ENCODE measurements at regions not wholly inside any gene's neighbourhood (a gene's known extent, or its start where the extent isn't known, plus 50 kb on each side); places are given as distances from the start of the nearest gene placed in this dataset.

GRCh38 chr12:92019491-92020277 lies 126.0 kb downstream of the BTG1 start:
- DNase-seq (ENCODE audit: extremely low spot score), result no peak
- Histone ChIP-seq H3K36me3 (ENCODE audit: insufficient read depth) (no peaks in the 10 kb centered on the region), H3K4me1 (ENCODE audit: insufficient read depth) (no peaks in the 10 kb centered on the region), H3K4me3 (ENCODE audit: low read depth, low read length) (no peak overlapping the region), H3K27ac (ENCODE audit: low read depth) (no peak overlapping the region)
- WGBS, result 52% methylated on average over 3 of the region's 3 CpGs

DNA sequence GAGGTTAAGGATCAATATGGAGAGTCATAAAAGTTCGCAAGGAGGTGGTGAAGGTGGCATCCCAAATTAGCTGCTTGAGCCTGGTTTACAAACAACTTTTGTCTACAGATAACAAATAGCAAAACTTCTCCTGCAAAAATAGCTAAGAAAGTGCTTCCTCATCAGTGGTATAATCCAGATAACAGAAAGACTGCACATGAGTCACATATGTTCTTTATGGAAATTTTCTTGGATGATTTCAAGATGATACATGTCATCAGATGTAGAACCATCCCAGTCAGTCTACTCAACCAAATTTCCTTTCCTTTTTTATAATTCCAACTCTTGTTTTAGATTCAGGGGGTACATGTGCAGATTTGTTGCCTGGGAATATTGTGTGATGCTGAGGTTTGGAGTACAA lies 133.0 kb downstream of the BTG1 start:
- no peak for DNase-seq (ENCODE audit: extremely low spot score)
- Histone ChIP-seq H3K4me3 (ENCODE audit: low read depth, low read length) (no peak overlapping the region), H3K27ac (ENCODE audit: low read depth) (no peak overlapping the region), H3K4me1 (ENCODE audit: insufficient read depth) (no peaks in the 10 kb centered on the region), H3K36me3 (ENCODE audit: insufficient read depth) (no peaks in the 10 kb centered on the region)
- WGBS, result 98% methylated on average over 1 of the region's 1 CpG

- 59% methylated on average over 10 of the region's 10 CpGs for WGBS
- Histone ChIP-seq H3K4me1 (ENCODE audit: insufficient read depth) (no peaks in the 10 kb centered on the region), H3K36me3 (ENCODE audit: insufficient read depth) (no peaks in the 10 kb centered on the region), H3K4me3 (ENCODE audit: low read depth, low read length) (no peak overlapping the region), H3K27ac (ENCODE audit: low read depth) (no peak overlapping the region)
- DNase-seq (ENCODE audit: extremely low spot score), result no peak
Measured at GRCh38 chr12:92010853-92011701, 134.6 kb downstream of the BTG1 start.

GRCh38 chr12:92010368-92010767 lies 135.3 kb downstream of the BTG1 start:
- 36% methylated on average over 2 of the region's 2 CpGs for WGBS
- Histone ChIP-seq H3K27ac (ENCODE audit: low read depth) (peak overlapping the region; percentile 10), H3K36me3 (ENCODE audit: insufficient read depth) (no peaks in the 10 kb centered on the region), H3K4me1 (ENCODE audit: insufficient read depth) (no peaks in the 10 kb centered on the region), H3K4me3 (ENCODE audit: low read depth, low read length) (no peak overlapping the region)
- DNase-seq (ENCODE audit: extremely low spot score), result no peak

DNA sequence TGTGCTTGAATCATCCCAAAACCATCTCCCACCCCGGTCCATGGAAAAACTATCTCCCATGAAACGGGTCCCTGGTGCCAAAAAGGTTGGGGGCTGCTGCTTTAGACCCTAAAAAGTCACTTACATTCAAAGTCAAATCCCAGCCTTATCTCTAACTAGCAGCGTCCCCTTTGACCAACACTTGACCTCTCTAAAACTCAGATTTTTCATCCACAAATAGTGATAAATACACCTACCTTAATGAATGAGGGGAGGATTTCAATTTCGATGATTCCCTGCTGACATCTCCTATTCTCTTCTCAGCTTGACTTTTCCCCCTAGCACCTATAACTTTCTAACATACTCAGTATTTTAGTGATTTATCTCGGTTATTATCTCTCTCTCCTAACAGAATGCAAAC lies 137.3 kb downstream of the BTG1 start:
- no peak overlapping the region for H3K4me3 ChIP-seq (ENCODE audit: low read depth, low read length)
- DNase-seq (ENCODE audit: extremely low spot score), result no peak
- WGBS, result 92% methylated on average over 5 of the region's 5 CpGs
- no peaks in the 10 kb centered on the region for H3K36me3 ChIP-seq (ENCODE audit: insufficient read depth)
- no peaks in the 10 kb centered on the region for H3K4me1 ChIP-seq (ENCODE audit: insufficient read depth)
- H3K27ac ChIP-seq (ENCODE audit: low read depth), result no peak overlapping the region

DNA sequence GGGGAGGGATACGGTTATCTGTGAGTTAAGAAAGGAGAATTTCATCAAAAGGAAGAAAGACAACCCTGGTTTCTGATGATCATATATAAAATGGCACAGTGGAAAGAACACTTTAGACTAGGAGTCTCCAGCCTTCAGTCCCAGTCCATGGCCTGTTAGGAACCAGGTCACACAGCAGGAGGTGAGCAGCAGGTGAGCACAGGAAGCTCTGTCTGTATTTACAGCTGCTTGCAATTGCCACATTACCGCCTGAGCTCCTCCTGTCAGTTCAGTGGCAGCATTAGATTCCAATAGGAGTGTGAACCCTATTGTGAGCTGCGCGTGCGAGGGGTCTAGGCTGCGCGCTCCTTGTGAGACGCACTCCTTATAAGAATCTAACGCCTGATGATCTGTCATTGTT lies 137.9 kb downstream of the BTG1 start:
- Histone ChIP-seq H3K4me3 (ENCODE audit: low read depth, low read length) (no peak overlapping the region), H3K4me1 (ENCODE audit: insufficient read depth) (no peaks in the 10 kb centered on the region), H3K27ac (ENCODE audit: low read depth) (no peak overlapping the region), H3K36me3 (ENCODE audit: insufficient read depth) (no peaks in the 10 kb centered on the region)
- 97% methylated on average over 9 of the region's 9 CpGs for WGBS
- no peak for DNase-seq (ENCODE audit: extremely low spot score)

DNA sequence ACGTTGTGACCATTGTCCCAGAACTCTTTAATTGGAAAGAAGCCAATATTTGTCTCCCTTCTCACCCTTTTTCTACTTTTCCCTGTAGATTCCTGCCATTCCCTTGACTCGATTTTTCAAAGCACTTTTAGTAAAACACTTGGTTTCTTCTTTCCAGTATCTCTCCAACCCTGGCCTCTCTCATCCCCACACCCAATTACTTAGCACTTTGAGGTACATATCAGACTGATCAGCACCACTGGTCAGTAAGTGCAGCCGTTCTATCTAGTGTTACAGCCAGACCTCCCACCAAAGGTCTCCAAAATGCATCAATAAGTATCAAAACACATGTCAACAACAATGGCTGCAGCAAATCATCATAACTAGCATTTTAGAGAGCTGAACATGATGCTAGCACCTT lies 141.9 kb downstream of the BTG1 start:
- 63% methylated on average over 3 of the region's 3 CpGs for WGBS

DNA sequence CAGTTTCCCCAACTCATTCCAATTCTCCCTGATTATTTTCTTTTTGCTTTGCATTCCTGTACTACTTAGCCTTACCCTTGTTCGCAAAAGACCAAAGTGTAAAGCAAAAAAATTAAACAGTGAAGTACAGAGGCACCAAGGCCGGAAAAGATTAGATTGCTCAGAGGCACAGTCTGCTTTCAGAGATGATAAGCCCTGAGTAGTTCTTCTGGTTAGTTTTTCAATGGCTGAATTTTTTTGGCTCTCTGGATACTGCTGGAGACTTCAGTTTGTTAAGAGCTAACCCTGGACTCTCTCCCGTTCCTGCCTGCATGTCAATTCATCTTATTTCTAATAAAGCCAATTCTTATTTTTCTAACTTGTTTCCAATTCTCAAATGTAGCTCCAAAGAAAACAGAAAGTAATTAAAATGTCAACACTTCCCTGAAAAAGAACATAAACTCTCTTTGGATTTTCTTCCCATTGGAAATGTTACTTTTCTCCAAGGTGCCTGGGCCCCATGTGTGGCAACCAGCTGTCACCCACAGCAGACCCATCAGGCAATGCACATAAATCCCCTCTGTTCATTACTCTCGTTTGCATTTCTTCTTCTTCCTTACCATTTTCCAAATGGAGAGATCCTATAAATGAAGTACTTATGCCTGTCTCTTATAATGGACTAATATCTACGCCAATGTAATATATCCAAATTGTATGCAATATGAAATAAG lies 142.8 kb downstream of the BTG1 start:
- no peak overlapping the region for H3K4me3 ChIP-seq (ENCODE audit: low read depth, low read length)
- no peak for DNase-seq (ENCODE audit: extremely low spot score)
- peak overlapping the region; percentile 5 for H3K27ac ChIP-seq (ENCODE audit: low read depth)
- H3K36me3 ChIP-seq (ENCODE audit: insufficient read depth), result no peaks in the 10 kb centered on the region
- H3K4me1 ChIP-seq (ENCODE audit: insufficient read depth), result no peaks in the 10 kb centered on the region
- WGBS, result 42% methylated on average over 5 of the region's 5 CpGs

More for the DNA sequence above, 141.9 kb downstream of the BTG1 start:
- DNase-seq (ENCODE audit: extremely low spot score), result no peak
- H3K36me3 ChIP-seq (ENCODE audit: insufficient read depth), result no peaks in the 10 kb centered on the region
- H3K4me3 ChIP-seq (ENCODE audit: low read depth, low read length), result no peak overlapping the region
- H3K27ac ChIP-seq (ENCODE audit: low read depth), result no peak overlapping the region
- no peaks in the 10 kb centered on the region for H3K4me1 ChIP-seq (ENCODE audit: insufficient read depth)

DNA sequence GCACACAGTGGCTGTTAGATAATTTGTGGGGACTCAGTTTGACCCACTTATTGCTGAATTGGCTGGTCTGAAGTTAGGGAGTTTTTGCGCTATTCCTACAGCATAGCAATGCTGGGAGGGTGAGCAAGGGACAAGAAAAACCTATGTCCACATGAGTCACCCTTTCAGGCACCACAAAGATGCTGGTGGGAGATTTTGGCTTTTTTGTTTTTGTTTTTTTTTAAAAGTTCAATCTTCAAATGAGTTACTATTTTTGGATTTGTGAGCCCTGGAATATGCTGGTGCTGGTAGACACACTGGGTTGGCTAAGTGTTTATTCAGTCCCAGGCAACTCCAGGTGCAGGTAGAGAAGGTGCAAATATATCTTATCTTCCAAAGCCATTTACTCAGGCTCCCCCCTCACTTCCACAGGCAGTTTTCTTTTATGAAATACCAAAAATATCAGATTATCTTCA lies 143.4 kb downstream of the BTG1 start:
- Histone ChIP-seq H3K36me3 (ENCODE audit: insufficient read depth) (no peaks in the 10 kb centered on the region), H3K4me1 (ENCODE audit: insufficient read depth) (no peaks in the 10 kb centered on the region), H3K27ac (ENCODE audit: low read depth) (no peak overlapping the region), H3K4me3 (ENCODE audit: low read depth, low read length) (no peak overlapping the region)
- WGBS, result 89% methylated on average over 1 of the region's 1 CpG
- DNase-seq (ENCODE audit: extremely low spot score), result no peak

- no peaks in the 10 kb centered on the region for H3K36me3 ChIP-seq (ENCODE audit: insufficient read depth)
- no peak for DNase-seq (ENCODE audit: extremely low spot score)
- H3K4me3 ChIP-seq (ENCODE audit: low read depth, low read length), result no peak overlapping the region
- H3K4me1 ChIP-seq (ENCODE audit: insufficient read depth), result no peaks in the 10 kb centered on the region
- no peak overlapping the region for H3K27ac ChIP-seq (ENCODE audit: low read depth)
- 86% methylated on average over 2 of the region's 2 CpGs for WGBS
Measured at GRCh38 chr12:92000597-92000996, 145.0 kb downstream of the BTG1 start.

DNA sequence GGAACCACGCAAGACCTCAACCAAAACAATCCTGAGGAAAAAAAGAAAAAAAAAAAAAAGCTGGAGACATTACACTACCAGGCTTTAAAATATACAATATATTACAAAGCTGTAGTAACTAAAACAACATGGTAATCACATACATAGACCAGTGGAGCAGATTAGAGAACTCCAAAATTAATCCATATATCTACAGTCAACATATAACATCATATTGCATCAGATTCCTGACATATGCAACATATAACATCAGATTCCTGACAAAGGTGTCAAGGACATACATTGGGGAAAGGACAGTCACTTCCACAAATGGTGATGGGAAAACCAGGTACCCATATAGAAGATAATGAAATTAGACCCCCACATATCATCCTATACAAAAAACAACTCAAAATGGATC lies 145.8 kb downstream of the BTG1 start:
- H3K27ac ChIP-seq (ENCODE audit: low read depth), result no peak overlapping the region
- H3K36me3 ChIP-seq (ENCODE audit: insufficient read depth), result no peaks in the 10 kb centered on the region
- DNase-seq (ENCODE audit: extremely low spot score), result no peak
- no peak overlapping the region for H3K4me3 ChIP-seq (ENCODE audit: low read depth, low read length)
- no peaks in the 10 kb centered on the region for H3K4me1 ChIP-seq (ENCODE audit: insufficient read depth)
- 97% methylated on average over 1 of the region's 1 CpG for WGBS

DNA sequence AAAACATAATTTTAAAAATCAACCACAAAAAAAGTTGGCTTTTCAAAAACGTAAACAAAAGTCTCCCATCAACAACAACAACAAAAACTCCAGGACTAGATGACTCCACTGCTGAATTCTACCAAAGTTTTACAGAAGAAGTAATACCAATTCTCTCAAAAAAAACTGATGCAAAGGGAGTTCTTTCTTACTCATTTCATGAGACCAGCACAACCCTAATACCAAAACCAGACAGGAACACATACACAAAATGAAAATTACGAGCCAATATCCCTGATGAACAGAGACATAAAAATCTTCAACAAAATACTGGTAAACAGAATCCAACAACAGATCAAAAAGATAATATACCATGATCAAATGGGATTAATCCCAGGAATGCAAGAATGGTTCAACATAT lies 147.3 kb downstream of the BTG1 start:
- Histone ChIP-seq H3K4me1 (ENCODE audit: insufficient read depth) (no peaks in the 10 kb centered on the region), H3K36me3 (ENCODE audit: insufficient read depth) (no peaks in the 10 kb centered on the region), H3K27ac (ENCODE audit: low read depth) (no peak overlapping the region), H3K4me3 (ENCODE audit: low read depth, low read length) (no peak overlapping the region)
- DNase-seq (ENCODE audit: extremely low spot score), result no peak
- 92% methylated on average over 2 of the region's 2 CpGs for WGBS

- Histone ChIP-seq H3K4me3 (ENCODE audit: low read depth, low read length) (no peak overlapping the region), H3K27ac (ENCODE audit: low read depth) (no peak overlapping the region), H3K36me3 (ENCODE audit: insufficient read depth) (no peaks in the 10 kb centered on the region), H3K4me1 (ENCODE audit: insufficient read depth) (no peaks in the 10 kb centered on the region)
- 82% methylated on average over 5 of the region's 5 CpGs for WGBS
- no peak for DNase-seq (ENCODE audit: extremely low spot score)
Measured at GRCh38 chr12:91994208-91994797, 151.3 kb downstream of the BTG1 start.
